Sigmoid colon (tissue), 6 donors: ENCODE measurements at regions not wholly inside any gene's neighbourhood (a gene's known extent, or its start where the extent isn't known, plus 50 kb on each side); places are given as distances from the start of the nearest gene placed in this dataset.

Source experiments
- DNase-seq: peaks from one replicate; pipeline ENCODE4 v3.0.0-alpha.2; 2019
- H3K27ac ChIP-seq, 4 donors: fragments of 200-600 bp; sonication (generic); one replicate each; pipeline ENCODE4 v1.5.1; 2016 to 2019; ENCODE audit warnings: mild to moderate bottlenecking in 1 of 4
- H3K27me3 ChIP-seq, 3 donors: fragments of 200-600 bp; sonication (generic); one replicate each; pipeline ENCODE4 v1.5.1; 2019; ENCODE audit warnings: mild to moderate bottlenecking in 1 of 3
- H3K36me3 ChIP-seq, 4 donors: fragments of 200-600 bp; sonication (generic); one replicate each; pipeline ENCODE4 v1.5.1; 2016 to 2019
- H3K4me1 ChIP-seq, 4 donors: fragments of 200-600 bp; sonication (generic); one replicate each; pipeline ENCODE4 v1.5.1; 2017 to 2019
- H3K4me3 ChIP-seq, 4 donors: fragments of 200-600 bp; sonication (generic); one replicate each; pipeline ENCODE4 v1.5.1; 2017 to 2019; ENCODE audit warnings: mild to moderate bottlenecking in 2 of 4, moderate library complexity in 1 of 4
- H3K9me3 ChIP-seq, 4 donors: fragments of 200-600 bp in 3 of 4; sonication (generic) in 3 of 4; one replicate each; pipeline versions ENCODE4 v1.5.1 to v1.6.1; 2013 to 2019
- EP300 ChIP-seq, 4 donors: sonication (generic); formaldehyde crosslinking; IDR thresholded peaks; one replicate each; pipeline ENCODE4 v1.6.1; 2017; ENCODE audit warnings: antibody characterized with exemption in 4 of 4
- POLR2A ChIP-seq, 2 donors: fragments of 450-650 bp; IDR thresholded peaks; one replicate each; pipeline ENCODE4 v1.6.1; 2016; ENCODE audit warnings: antibody characterized with exemption in 2 of 2, mild to moderate bottlenecking in 2 of 2, moderate library complexity in 2 of 2
- POLR2AphosphoS5 ChIP-seq, 4 donors: sonication (generic); formaldehyde crosslinking; IDR thresholded peaks; one replicate each; pipeline ENCODE4 v1.6.1; 2017; ENCODE audit warnings: antibody characterized with exemption in 4 of 4
- WGBS, 2 donors: extraction: QIAGEN DNeasy Blood & Tissue Kit; methylation state at CpG; one replicate each; pipeline ENCODE4 v1.1.7; 2013; 5-methylcytosine and 5-hydroxymethylcytosine counted together
- intact Hi-C: fragments of 100-400 bp; cut with DNase I; formaldehyde crosslinking; loops from one replicate; pipeline ENCODE4 v1.15.1; 2023
- TF ChIP-seq, protein P1 (sequence below), 4 experiments: fragments of 450-650 bp in 3 of 4; fragments of 200-600 bp in 1 of 4; IDR thresholded peaks; one replicate each; pipeline ENCODE4 v1.5.1; 2016 to 2019; ENCODE audit warnings: antibody characterized with exemption in 4 of 4, mild to moderate bottlenecking in 3 of 4, moderate library complexity in 2 of 4
- donor health status: healthy with polysubstance abuse.
- donor health status: healthy.

DNA sequence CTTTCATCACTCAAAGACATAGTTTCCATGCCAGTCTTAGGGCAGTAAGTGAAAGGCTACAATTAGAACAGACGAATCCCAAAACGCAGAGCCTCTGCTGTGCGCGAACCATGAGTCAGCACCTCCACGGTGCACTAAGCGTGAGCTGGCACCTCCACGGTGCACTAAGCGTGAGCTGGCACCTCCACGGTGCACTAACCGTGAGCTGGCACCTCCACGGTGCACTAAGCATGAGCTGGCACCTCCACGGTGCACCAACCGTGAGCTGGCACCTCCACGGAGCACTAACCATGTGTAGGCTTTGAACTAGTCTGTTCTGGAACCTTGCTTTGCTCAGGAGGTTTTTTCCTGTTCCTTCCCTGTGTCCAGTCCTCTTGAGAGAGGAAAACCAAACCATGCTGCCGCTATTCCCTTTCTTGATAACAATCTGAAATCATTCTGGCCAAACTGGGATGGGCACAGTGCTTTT, 120.6 kb downstream of the IRS2 start:
- 92 to 94% methylated on average over 15 of the region's 15 CpGs for WGBS, 2 donors
- H3K27ac ChIP-seq = no peak overlapping the region

DNA sequence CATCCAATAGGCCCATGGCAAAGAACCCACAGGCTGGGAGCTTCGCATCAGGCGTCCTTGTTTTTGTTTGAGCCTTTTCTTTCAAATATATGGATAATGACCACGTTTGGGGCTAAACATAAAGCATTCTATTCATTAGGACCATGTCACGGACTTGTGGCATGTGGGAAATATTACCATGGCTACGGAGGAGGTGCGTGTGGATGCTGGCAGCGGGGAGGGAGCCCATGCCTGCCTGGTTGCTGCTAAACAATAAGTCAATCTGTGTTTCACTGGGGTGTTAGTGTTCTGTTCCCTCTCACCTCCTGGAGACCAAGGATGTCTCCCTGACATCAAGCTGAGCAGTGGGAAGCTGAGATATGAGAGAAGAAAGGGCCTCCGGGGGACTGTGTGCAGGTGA, 121.1 kb downstream of the IRS2 start:
- Histone ChIP-seq H3K4me1 (no peaks in the 10 kb centered on the region), H3K36me3 (no peaks in the 10 kb centered on the region), H3K27me3 (no peaks in the 10 kb centered on the region), H3K9me3 (no peaks in the 10 kb centered on the region), H3K4me3 (no peak overlapping the region), H3K27ac (no peak overlapping the region)
- WGBS, 2 donors = 90 to 91% methylated on average over 8 of the region's 8 CpGs
- intact Hi-C loops = no loop called here
- TF ChIP-seq POLR2A (IDR thresholded peaks at IDR 0.05) (no peak), POLR2AphosphoS5 (IDR thresholded peaks at IDR 0.05) (no peak), EP300 (IDR thresholded peaks at IDR 0.05) (no peak)
- TF ChIP-seq, protein P1, sequence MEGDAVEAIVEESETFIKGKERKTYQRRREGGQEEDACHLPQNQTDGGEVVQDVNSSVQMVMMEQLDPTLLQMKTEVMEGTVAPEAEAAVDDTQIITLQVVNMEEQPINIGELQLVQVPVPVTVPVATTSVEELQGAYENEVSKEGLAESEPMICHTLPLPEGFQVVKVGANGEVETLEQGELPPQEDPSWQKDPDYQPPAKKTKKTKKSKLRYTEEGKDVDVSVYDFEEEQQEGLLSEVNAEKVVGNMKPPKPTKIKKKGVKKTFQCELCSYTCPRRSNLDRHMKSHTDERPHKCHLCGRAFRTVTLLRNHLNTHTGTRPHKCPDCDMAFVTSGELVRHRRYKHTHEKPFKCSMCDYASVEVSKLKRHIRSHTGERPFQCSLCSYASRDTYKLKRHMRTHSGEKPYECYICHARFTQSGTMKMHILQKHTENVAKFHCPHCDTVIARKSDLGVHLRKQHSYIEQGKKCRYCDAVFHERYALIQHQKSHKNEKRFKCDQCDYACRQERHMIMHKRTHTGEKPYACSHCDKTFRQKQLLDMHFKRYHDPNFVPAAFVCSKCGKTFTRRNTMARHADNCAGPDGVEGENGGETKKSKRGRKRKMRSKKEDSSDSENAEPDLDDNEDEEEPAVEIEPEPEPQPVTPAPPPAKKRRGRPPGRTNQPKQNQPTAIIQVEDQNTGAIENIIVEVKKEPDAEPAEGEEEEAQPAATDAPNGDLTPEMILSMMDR (IDR thresholded peaks at IDR 0.05) = no peak
- no peak for DNase-seq

More for the DNA sequence above, 120.6 kb downstream of the IRS2 start:
- H3K36me3 ChIP-seq = no peaks in the 10 kb centered on the region
- intact Hi-C loops = no loop called here
- no peaks in the 10 kb centered on the region for H3K4me1 ChIP-seq
- no peak for DNase-seq
- no peaks in the 10 kb centered on the region for H3K9me3 ChIP-seq
- no peak overlapping the region for H3K4me3 ChIP-seq
- H3K27me3 ChIP-seq = no peaks in the 10 kb centered on the region
- no peak for TF ChIP-seq EP300 (IDR thresholded peaks at IDR 0.05)
- TF ChIP-seq POLR2A (IDR thresholded peaks at IDR 0.05) = no peak
- TF ChIP-seq, protein P1 (IDR thresholded peaks at IDR 0.05) = no peak
- TF ChIP-seq POLR2AphosphoS5 (IDR thresholded peaks at IDR 0.05) = no peak

DNA sequence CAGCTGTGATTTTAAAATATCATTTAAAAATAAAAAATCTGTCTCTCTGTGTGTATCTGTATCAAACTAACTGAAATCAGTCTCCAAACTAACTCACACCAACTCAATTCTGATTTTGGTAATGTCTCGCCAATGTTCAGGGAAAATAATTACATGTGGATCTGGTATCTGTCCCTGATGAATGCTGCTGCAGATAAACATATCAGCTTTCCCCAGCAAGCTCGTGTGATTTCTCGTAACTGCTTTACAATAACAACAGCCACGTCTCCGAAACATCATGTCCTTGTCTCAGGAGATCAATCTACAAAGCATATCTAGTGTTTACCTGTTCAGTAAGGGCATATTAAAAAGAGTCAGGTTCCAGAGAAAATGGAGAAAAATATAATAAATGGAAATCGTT, 129.0 kb downstream of the IRS2 start:
- intact Hi-C loops = no loop called here
- no peak for DNase-seq
- Histone ChIP-seq H3K27ac (no peak overlapping the region), H3K9me3 (no peaks in the 10 kb centered on the region), H3K4me3 (no peak overlapping the region), H3K36me3 (no peaks in the 10 kb centered on the region), H3K27me3 (no peaks in the 10 kb centered on the region), H3K4me1 (no peaks in the 10 kb centered on the region)
- 73 to 79% methylated on average over 6 of the region's 6 CpGs for whole genome bisulfite sequencing, 2 donors
- TF ChIP-seq EP300 (IDR thresholded peaks at IDR 0.05) = no peak
- TF ChIP-seq, protein P1 (IDR thresholded peaks at IDR 0.05) = no peak
- TF ChIP-seq POLR2AphosphoS5 (IDR thresholded peaks at IDR 0.05) = no peak
- TF ChIP-seq POLR2A (IDR thresholded peaks at IDR 0.05) = no peak

DNA sequence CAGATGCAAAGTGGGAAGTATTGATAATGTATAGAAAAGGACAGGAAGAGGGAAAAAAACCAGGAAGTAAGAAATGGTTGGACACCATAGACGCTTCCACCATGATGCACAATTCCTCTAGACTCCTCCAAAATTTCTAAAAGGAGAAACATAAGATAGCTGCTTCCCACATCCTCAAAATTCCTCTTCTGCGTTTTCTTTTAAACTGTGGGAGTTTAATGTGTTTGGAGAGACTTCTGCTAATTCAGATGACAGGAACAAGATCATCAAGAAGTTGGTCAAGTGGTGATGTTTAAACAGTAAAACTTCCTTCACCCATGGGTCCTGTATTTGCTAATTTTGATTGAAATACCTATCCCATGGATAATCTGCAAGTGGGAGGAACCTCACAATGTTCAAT, 130.2 kb downstream of the IRS2 start:
- H3K27ac ChIP-seq = peak overlapping the region in 2 of 4 donors; percentile 44 to 51

More for the DNA sequence above, 130.2 kb downstream of the IRS2 start:
- H3K27me3 ChIP-seq = no peaks in the 10 kb centered on the region
- no peaks in the 10 kb centered on the region for H3K9me3 ChIP-seq
- DNase-seq = no peak
- TF ChIP-seq EP300 (IDR thresholded peaks at IDR 0.05) = no peak
- TF ChIP-seq, protein P1 (IDR thresholded peaks at IDR 0.05) = no peak
- TF ChIP-seq POLR2AphosphoS5 (IDR thresholded peaks at IDR 0.05) = no peak
- TF ChIP-seq POLR2A (IDR thresholded peaks at IDR 0.05) = no peak
- H3K4me3 ChIP-seq = no peak overlapping the region
- H3K36me3 ChIP-seq = no peaks in the 10 kb centered on the region
- intact Hi-C loops = no loop called here
- H3K4me1 ChIP-seq = no peaks in the 10 kb centered on the region
- 79 to 86% methylated on average over 2 of the region's 2 CpGs for WGBS, 2 donors
